Heart right ventricle (tissue), 16 donors: ENCODE measurements at regions not wholly inside any gene's neighbourhood (a gene's known extent, or its start where the extent isn't known, plus 50 kb on each side); places are given as distances from the start of the nearest gene placed in this dataset.

Source experiments
- ATAC-seq, 8 donors: fragments of 200-7000 bp; cut with Tn5 transposase; one replicate each; pipeline ENCODE4 v1.9.1; 2020; ENCODE audit warnings: mild to moderate bottlenecking in 8 of 8, moderate library complexity in 8 of 8, moderate number of reproducible peaks in 1 of 8
- DNase-seq, 2 donors: peaks; one replicate each; pipeline ENCODE4 v3.0.0-alpha.2; 2020
- H3K27ac ChIP-seq, 10 donors: fragments of 200-600 bp; sonication (generic) in 2 of 10; one replicate each; pipeline versions ENCODE4 v1.5.0 to v1.8.0; 2020 to 2022; ENCODE audit warnings: mild to moderate bottlenecking in 3 of 10
- H3K27me3 ChIP-seq, 7 donors: fragments of 200-600 bp; one replicate each; pipeline ENCODE4 v1.8.0; 2021 to 2022; ENCODE audit warnings: mild to moderate bottlenecking in 2 of 7
- H3K36me3 ChIP-seq, 9 donors: fragments of 200-600 bp; sonication (generic) in 1 of 9; one replicate each; pipeline versions ENCODE4 v1.5.0 to v1.8.0; 2020 to 2022; ENCODE audit warnings: mild to moderate bottlenecking in 2 of 9
- H3K4me1 ChIP-seq, 9 donors: fragments of 200-600 bp; sonication (generic) in 1 of 9; one replicate each; pipeline versions ENCODE4 v1.5.0 to v1.8.0; 2020 to 2022; ENCODE audit warnings: mild to moderate bottlenecking in 4 of 9
- H3K4me3 ChIP-seq, 10 donors: fragments of 200-600 bp; sonication (generic) in 2 of 10; one replicate each; pipeline versions ENCODE4 v1.5.0 to v1.8.0; 2020 to 2022; ENCODE audit warnings: mild to moderate bottlenecking in 7 of 10, moderate library complexity in 2 of 10
- H3K9me3 ChIP-seq, 11 donors: fragments of 200-600 bp in 10 of 11; sonication (generic) in 2 of 11; one replicate each; pipeline versions ENCODE4 v1.5.0 to v1.8.0; 2013 to 2022; ENCODE audit warnings: mild to moderate bottlenecking in 2 of 11, control low read depth in 1 of 11, moderate library complexity in 1 of 11
- WGBS, 2 donors: extraction: QIAGEN DNeasy Blood & Tissue Kit; methylation state at CpG; one replicate each; pipeline ENCODE4 v1.1.7; 2013; ENCODE audit warnings: inconsistent platforms in 1 of 2; 5-methylcytosine and 5-hydroxymethylcytosine counted together
- intact Hi-C, 10 donors: fragments of 100-400 bp; cut with DNase I; formaldehyde crosslinking; loops; one replicate each; pipeline versions ENCODE4 v1.11.1 to v1.14.2; 2022
- TF ChIP-seq, protein P1 (sequence below), 9 donors: fragments of 200-600 bp; sonication (generic) in 2 of 9; IDR thresholded peaks; one replicate each; pipeline versions ENCODE4 v1.5.0 to v1.8.0; 2021 to 2022; ENCODE audit warnings: antibody characterized with exemption in 9 of 9, mild to moderate bottlenecking in 5 of 9, moderate library complexity in 1 of 9
- donor health status: Arrhythmogenic right ventricular cardiomyopathy.
- donor health status: ischemic (EF 13 %, LVEDD 7.1; RV severe dilation, severe dysfunction).
- donor health status: healthy with polysubstance abuse.
- donor health status: DM: no; HTN: yes; CAD: no.
- donor health status: DM: no; HTN: no; CAD: no.
- donor health status: ischemic (EF 25% LVEDD 6.9; RV normal size, moderate dysfunction).
- donor health status: ischemic (EF 25% LVEDD 5.7; RV mildly dilated, moderate dysfunction).
- donor health status: healthy.
- donor health status: DM: yes; HTN: yes; CAD: no.
- donor health status: Ischemic cardiomyopathy.
- donor health status: ischemic (EF 35%, LVEDD 5.7; RV mildly dilated, moderate dysfunction).
- donor health status: nonischemic (EF 11% LVEDD 7.7; RV severe dilation, severe dysfunction).
- donor health status: DM: yes; HTN: yes; CAD: no.
- donor health status: PGD.
- donor health status: ischemic (EF 29% LVEDD 5.4; RV normal size, mild dysfunction).
- donor health status: nonischemic (EF 23%, LVEDD 6.1; RV moderate dilation, normal function).

DNA sequence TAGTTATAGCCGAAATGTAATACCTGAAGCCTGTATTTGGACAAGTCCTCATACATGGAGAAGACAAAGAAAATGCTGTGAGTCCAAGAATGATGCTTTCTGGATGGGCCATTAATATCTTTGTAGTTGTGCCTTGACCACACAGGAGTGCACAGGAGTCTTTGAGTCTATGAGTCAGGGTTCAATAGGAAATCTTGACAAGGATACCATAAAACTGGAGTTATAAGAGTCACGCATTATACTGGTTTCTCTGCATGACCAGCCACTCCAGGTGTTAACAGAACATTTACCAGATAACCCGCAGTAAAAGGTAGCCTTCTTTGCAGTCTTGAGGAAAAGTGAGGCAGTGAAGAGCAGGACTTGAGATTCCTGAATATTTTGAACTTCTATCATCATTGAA lies 464.6 kb upstream of the PKN2 start:
- TF ChIP-seq, protein P1, sequence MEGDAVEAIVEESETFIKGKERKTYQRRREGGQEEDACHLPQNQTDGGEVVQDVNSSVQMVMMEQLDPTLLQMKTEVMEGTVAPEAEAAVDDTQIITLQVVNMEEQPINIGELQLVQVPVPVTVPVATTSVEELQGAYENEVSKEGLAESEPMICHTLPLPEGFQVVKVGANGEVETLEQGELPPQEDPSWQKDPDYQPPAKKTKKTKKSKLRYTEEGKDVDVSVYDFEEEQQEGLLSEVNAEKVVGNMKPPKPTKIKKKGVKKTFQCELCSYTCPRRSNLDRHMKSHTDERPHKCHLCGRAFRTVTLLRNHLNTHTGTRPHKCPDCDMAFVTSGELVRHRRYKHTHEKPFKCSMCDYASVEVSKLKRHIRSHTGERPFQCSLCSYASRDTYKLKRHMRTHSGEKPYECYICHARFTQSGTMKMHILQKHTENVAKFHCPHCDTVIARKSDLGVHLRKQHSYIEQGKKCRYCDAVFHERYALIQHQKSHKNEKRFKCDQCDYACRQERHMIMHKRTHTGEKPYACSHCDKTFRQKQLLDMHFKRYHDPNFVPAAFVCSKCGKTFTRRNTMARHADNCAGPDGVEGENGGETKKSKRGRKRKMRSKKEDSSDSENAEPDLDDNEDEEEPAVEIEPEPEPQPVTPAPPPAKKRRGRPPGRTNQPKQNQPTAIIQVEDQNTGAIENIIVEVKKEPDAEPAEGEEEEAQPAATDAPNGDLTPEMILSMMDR (IDR thresholded peaks at IDR 0.05): no peak
- Histone ChIP-seq H3K4me1 (no peaks in the 10 kb centered on the region), H3K36me3 (no peaks in the 10 kb centered on the region), H3K27ac (no peak overlapping the region), H3K27me3 (no peaks in the 10 kb centered on the region), H3K4me3 (no peak overlapping the region), H3K9me3 (peaks cover 0 to 9% (median 0%) of the 10 kb centered on the region in 11 donors)
- intact Hi-C loops: no loop called here
- no peak for DNase-seq
- ATAC-seq: no peak
- 86 to 98% methylated on average over 3 of the region's 3 CpGs for WGBS, 2 donors

DNA sequence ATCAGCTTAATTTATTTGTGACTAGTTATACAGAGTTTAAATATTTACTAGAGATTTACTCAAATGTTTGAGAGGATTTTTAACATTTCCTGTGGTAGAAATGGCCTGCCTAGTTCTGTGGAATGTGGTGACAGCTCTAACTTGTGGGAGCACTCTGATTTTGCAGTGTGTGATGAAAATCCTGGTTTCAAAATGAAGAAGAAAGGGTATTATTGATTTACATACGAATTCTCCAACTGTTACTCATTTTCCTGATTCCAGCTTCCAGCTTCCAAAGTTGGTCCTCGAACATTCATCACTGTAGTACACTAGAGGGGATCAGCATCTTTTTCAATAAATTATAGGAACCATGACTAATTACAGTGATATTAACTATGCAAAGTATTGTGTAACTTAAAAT lies 462.7 kb upstream of the PKN2 start:
- no peak for DNase-seq
- TF ChIP-seq, protein P1 (IDR thresholded peaks at IDR 0.05): no peak
- Histone ChIP-seq H3K4me1 (no peaks in the 10 kb centered on the region), H3K27me3 (no peaks in the 10 kb centered on the region), H3K9me3 (peaks cover 0 to 3% (median 0%) of the 10 kb centered on the region in 11 donors), H3K27ac (no peak overlapping the region), H3K36me3 (no peaks in the 10 kb centered on the region), H3K4me3 (no peak overlapping the region)
- 69 to 73% methylated on average over 2 of the region's 2 CpGs for WGBS, 2 donors
- intact Hi-C loops: no loop called here
- ATAC-seq: no peak

DNA sequence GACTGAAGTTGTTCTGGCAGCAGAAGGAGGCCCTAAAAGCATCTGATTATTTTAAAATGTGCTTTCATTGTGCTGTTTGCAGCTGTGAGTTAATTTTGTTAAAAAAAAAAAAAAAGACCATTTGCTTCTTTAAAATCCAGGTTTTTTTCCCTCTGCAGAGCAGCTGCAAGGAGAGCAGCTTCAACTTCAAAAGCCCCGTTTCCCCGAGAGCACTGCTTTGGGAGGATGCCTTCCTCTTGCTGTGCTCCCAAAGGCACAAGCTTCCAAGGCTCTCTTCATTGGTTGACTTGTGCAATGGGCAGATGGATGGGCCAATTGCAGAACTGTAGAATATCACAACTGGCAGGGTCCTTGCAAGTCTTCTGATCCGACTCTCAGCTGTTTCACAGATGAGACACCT lies 459.2 kb upstream of the PKN2 start:
- Histone ChIP-seq H3K27ac (no peak overlapping the region), H3K27me3 (no peaks in the 10 kb centered on the region), H3K36me3 (no peaks in the 10 kb centered on the region), H3K9me3 (no peaks in the 10 kb centered on the region), H3K4me3 (no peak overlapping the region), H3K4me1 (no peaks in the 10 kb centered on the region)
- WGBS, 2 donors: 69 to 76% methylated on average over 3 of the region's 3 CpGs
- ATAC-seq: peak in 6 of 8 donors; percentile 27 to 61 (median 46)
- DNase-seq: peak in 1 of 2 donors; percentile 21
- intact Hi-C loops: no loop called here
- TF ChIP-seq, protein P1 (IDR thresholded peaks at IDR 0.05): no peak

DNA sequence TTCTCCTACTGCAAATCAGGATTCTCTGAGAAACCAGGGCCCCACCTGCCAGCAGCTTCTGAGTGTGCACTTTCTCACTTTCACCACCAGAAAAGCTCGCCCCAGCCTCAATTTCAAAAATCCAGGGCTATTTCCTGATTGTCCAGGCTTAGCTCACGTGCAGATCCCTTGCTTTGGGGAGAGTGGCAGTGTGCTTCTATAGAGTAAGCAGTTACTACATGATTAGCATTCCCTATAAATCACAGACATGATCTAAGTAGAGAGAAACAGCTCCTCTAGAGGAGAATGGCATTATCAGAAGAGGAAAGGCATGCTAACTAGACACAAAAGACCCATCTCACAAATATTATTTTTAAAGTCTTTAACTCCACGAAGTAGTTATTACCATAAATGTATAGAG lies 456.0 kb upstream of the PKN2 start:
- no peak overlapping the region for H3K27ac ChIP-seq
- H3K4me1 ChIP-seq: no peaks in the 10 kb centered on the region
- no peaks in the 10 kb centered on the region for H3K9me3 ChIP-seq

More for the DNA sequence above, 456.0 kb upstream of the PKN2 start:
- WGBS, 2 donors: 56 to 60% methylated on average over 3 of the region's 3 CpGs
- Histone ChIP-seq H3K36me3 (no peaks in the 10 kb centered on the region), H3K27me3 (no peaks in the 10 kb centered on the region), H3K4me3 (no peak overlapping the region)
- ATAC-seq (no peak), DNase-seq (no peak)
- TF ChIP-seq, protein P1 (IDR thresholded peaks at IDR 0.05): no peak
- intact Hi-C loops: no loop called here
